GM21447 (cell line): ENCODE measurements at regions not wholly inside any gene's neighbourhood (a gene's known extent, or its start where the extent isn't known, plus 50 kb on each side); places are given as distances from the start of the nearest gene placed in this dataset.

Experiments
- ATAC-seq: cut with Tn5 transposase; IDR thresholded peaks from one replicate; pipeline ENCODE4 v1.9.1; 2021; ENCODE audit not compliant: unreplicated experiment

- ATAC-seq = no peak
Measured at GRCh38 chr6:80482056-80482455, 375.6 kb downstream of the BCKDHB start.

- ATAC-seq = peak; percentile 53
Measured at GRCh38 chr6:80480421-80481157, 374.1 kb downstream of the BCKDHB start.

- ATAC-seq = no peak
Measured at GRCh38 chr6:80478030-80478429, 371.6 kb downstream of the BCKDHB start.

- no peak for ATAC-seq
Measured at GRCh38 chr6:80477591-80477990, 371.1 kb downstream of the BCKDHB start.

- no peak for ATAC-seq
Measured at GRCh38 chr6:80472271-80472670, 365.8 kb downstream of the BCKDHB start.

GRCh38 chr6:80469977-80470376, 363.5 kb downstream of the BCKDHB start:
- ATAC-seq = no peak

GRCh38 chr6:80468398-80468797, 361.9 kb downstream of the BCKDHB start:
- no peak for ATAC-seq

GRCh38 chr6:80467408-80467807, 360.9 kb downstream of the BCKDHB start:
- ATAC-seq = no peak

GRCh38 chr6:80466981-80467380, 360.5 kb downstream of the BCKDHB start:
- no peak for ATAC-seq

GRCh38 chr6:80465513-80465912, 359.0 kb downstream of the BCKDHB start:
- no peak for ATAC-seq

- ATAC-seq = no peak
Measured at GRCh38 chr6:80464901-80465300, 358.4 kb downstream of the BCKDHB start.

- ATAC-seq = no peak
Measured at GRCh38 chr6:80463197-80463596, 356.7 kb downstream of the BCKDHB start.

GRCh38 chr6:80460257-80460865, 353.9 kb downstream of the BCKDHB start:
- ATAC-seq = no peak

- no peak for ATAC-seq
Measured at GRCh38 chr6:80457439-80457933, 351.0 kb downstream of the BCKDHB start.

GRCh38 chr6:80456724-80457438, 350.4 kb downstream of the BCKDHB start:
- ATAC-seq = no peak

- no peak for ATAC-seq
Measured at GRCh38 chr6:80454661-80455365, 348.3 kb downstream of the BCKDHB start.

GRCh38 chr6:80454197-80454596, 347.7 kb downstream of the BCKDHB start:
- ATAC-seq = no peak

GRCh38 chr6:80449726-80450125, 343.3 kb downstream of the BCKDHB start:
- ATAC-seq = no peak

GRCh38 chr6:80446454-80447045, 340.1 kb downstream of the BCKDHB start:
- no peak for ATAC-seq

GRCh38 chr6:80445751-80446150, 339.3 kb downstream of the BCKDHB start:
- ATAC-seq = no peak

- ATAC-seq = no peak
Measured at GRCh38 chr6:80442366-80442765, 335.9 kb downstream of the BCKDHB start.
